ENCODE measurements at regions not wholly inside any gene's neighbourhood (a gene's known extent, or its start where the extent isn't known, plus 50 kb on each side); places are given as distances from the start of the nearest gene placed in this dataset.

DNA sequence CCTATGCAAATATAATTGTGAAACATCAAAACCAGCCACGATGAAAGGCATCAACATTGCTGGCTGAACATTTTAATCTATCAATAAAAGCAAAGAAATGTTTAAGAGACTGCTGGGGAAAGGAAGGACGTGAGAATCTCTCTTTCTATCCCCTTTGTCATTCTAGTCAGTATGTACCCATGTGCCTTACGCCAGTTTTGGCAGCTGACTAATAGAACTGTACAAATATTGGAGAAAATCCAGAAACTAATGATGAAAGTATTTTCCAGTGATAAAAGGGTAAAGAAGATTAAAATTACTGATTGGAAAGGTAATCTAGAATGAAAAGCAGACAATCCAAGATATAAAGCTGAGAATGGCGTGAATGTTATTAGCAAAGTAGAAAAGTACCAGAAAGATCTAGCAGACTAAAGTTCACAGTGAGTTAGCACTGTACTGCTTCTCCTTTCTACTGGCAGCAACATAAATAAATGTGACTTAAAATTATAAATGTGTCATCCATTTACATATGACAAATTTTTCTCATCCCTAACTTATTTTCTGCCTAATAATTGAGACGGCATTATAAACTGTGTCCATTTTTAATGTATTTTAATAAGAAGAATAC lies 401.9 kb upstream of the CNTN4 start:
- DNase-seq = no peak

DNA sequence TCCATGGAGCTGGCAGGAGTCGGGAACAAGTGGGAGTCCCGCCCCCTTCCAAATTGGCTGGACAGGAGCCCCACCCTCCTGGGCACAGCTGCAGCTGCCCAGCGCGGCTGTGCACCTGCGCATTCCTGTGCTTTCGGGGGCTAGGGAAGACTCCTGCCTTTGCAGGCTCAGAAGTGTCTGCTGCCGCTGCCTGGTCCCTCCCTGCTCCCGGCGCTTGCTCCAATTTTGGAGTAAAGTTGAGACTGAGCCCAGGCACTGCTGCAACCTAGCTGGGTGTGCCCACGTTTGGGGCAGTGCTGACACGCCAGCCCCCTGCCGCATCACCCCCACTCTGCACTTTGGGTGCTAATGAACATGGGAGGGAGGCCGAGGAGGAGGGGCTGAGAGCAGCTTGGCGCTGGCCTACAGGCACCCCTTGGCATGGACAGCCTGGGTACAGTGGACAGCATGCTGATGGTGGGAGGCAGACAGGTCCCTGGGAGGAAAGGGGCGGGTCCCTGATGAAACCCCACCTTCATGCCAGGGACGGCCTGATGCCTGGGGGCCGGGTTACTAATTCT lies 399.2 kb upstream of the CNTN4 start:
- DNase-seq = no peak

GRCh38 chr3:1700650-1701049 lies 398.0 kb upstream of the CNTN4 start:
- no peak for DNase-seq

DNA sequence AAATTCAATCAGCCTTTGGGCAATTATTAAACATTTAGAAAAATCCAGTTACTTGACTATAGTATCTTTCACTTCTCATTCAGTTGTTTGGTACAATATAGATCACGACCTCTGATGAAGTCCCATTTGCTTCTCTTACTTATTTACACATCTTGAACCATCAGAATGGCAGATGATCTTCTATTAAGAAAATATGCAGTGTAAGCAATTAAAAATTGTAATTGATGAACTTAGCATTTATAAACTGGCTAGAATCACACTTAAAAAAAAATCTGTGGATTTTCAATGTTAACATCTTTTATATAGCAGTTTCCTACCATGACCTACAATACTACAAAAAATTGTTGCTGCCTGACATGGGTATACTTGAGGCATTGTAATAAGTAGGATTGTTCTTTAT lies 395.5 kb upstream of the CNTN4 start:
- no peak for DNase-seq

DNA sequence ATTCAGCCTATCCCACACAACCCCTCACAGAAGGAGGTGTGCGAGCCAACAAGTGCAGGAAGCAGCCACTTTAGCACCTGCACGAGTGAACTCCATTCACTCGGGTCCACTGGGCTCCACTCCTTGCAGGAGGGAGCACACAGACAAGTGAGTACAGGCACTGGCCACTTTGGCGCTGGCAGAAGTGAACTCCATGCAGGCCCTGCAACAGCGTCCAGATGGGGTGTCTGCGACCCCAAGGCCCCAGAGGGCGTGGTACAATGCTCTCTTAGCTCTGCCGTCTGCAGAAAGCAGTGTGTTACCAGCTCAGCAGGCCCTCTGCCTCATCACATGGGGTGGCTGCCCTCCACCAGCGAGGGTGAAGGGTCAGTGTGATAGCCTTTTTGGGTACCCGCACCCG lies 388.0 kb upstream of the CNTN4 start:
- no peak for DNase-seq

DNA sequence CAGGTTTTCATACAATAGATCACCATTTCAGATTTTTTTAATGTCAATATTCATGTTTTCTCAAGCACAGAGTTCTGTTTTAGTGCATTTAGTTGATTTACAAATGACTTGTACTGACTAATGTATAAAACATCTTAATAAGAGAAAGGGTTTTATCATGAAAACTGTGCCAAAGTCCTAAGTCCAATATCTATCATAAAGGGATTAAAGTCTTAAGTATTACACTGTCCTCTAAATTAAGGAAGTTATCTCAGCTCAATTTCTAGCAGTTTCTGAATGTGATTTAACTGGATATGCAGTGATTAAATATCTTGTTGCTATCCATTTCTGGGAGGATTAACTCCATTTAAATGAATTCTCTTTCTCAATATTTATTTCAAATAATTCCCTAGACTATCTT lies 381.1 kb upstream of the CNTN4 start:
- DNase-seq = no peak

GRCh38 chr3:1723726-1724125 lies 374.9 kb upstream of the CNTN4 start:
- DNase-seq = no peak

- no peak for DNase-seq
Measured at GRCh38 chr3:1726741-1727140, 371.9 kb upstream of the CNTN4 start.

GRCh38 chr3:1727242-1727641 lies 371.4 kb upstream of the CNTN4 start:
- no peak for DNase-seq

DNA sequence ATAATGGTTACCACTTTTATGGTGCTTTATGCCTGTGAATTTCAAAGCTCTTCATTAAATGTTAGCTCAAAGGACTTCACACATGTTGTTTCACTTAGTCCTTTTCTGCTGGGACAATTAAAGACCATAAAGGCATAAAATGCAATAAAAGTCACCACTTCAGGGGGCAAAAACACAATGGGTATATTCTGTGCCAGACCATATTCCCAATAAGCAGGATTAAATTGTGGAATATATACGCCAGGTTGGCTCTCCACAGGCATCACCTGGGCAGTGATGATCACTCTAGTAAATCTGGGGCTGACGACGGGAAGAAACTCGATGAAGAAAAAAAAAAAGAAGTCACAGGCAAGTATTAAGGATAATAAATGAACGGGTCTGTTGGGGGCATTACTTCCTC lies 370.2 kb upstream of the CNTN4 start:
- DNase-seq = no peak

GRCh38 chr3:1734494-1735122 lies 364.1 kb upstream of the CNTN4 start:
- DNase-seq = no peak

DNA sequence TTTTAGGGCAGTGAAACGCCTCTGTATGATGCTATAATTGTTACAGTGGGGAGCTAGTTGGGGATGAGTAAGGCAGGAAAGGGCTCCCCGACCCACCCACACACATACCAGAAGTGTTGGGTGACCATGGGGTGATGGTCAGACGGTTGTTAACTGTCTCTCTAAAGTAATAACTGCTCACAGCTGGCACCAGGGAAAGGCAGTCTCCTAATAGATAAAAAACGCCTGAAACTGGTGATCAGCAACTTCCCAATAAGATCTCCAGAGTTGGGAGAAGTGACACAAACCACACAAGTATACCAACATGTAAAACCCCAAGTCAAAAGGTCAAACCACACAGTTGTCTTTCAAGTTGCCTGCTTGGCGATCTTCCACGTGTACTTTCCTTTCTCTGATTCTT lies 346.5 kb upstream of the CNTN4 start:
- no peak for DNase-seq

GRCh38 chr3:1766384-1766783 lies 332.3 kb upstream of the CNTN4 start:
- DNase-seq = no peak

DNA sequence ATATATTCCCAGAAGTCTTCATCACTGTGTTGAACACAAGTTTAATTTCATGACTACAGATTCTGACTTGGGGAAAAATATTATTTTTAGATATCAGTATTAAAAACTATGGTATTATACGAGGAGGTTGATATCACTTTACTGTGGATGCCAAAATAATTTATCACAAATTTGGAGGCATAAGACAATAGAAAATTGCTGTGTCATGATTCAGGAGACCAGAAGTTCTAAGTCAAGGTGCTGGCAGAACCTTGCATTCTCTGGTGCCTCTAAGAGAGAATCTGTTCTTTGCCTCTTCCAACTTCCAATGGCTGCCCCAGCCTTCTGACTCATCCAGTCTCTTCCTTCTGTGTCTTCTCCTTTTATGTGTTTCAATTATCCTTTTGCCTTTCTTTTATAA lies 325.0 kb upstream of the CNTN4 start:
- no peak for DNase-seq

DNA sequence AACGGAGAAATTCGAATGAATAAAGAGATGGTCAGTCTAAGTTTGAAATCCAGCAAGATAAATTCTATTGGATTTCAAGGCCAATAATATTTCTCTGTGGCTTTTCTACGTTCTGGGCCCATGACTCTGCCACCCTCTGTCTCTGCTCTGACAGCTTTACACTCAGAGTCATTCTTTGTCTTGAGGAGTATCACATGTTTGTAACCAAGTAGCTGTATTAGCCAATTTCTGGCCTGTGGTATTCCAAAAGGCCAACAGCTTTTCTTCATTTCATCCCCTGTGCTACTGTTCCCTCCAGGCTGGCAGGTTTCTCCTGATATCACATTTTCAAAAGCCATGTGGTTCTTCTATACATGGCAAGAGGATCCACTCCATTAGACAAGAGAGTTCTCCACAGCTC lies 324.1 kb upstream of the CNTN4 start:
- no peak for DNase-seq

DNA sequence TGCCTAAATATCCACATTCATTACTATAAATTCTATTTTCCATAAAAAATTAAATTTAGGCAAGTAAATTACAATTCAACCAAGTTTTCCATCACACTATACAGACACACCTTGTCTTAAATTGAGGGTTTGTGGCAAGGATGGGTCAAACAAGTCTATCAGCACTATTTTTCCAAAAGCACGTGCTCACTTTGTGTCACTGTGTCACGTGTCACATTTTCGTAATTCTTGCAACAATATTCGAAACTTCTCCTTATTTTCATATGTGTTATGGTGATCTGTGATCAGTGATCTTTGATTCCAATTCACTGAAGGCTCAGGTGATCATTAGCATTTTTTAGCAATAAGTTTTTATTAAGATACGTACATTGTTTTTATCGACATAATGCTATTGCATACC lies 323.3 kb upstream of the CNTN4 start:
- DNase-seq = no peak

DNA sequence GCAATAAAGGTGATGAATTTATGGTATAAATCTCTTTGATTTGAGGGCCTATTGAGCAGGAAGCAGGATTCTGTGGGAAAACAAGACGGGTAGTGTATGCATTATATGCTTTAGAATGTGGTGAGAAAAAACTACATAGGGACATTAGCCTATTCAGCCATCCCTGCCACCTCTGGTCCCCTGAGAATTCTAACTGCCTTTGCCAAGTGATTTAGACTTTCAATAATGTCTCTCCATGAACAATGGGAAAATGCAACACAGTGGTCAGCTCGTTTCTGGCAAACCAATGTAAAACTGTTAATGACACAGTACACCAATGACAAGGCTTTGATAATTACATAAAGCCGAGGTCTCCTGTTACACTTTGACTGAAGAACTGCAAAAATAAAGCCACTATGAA lies 314.7 kb upstream of the CNTN4 start:
- DNase-seq = no peak

- no peak for DNase-seq
Measured at GRCh38 chr3:1787094-1787493, 311.6 kb upstream of the CNTN4 start.

GRCh38 chr3:1792466-1792865 lies 306.2 kb upstream of the CNTN4 start:
- DNase-seq = no peak

DNA sequence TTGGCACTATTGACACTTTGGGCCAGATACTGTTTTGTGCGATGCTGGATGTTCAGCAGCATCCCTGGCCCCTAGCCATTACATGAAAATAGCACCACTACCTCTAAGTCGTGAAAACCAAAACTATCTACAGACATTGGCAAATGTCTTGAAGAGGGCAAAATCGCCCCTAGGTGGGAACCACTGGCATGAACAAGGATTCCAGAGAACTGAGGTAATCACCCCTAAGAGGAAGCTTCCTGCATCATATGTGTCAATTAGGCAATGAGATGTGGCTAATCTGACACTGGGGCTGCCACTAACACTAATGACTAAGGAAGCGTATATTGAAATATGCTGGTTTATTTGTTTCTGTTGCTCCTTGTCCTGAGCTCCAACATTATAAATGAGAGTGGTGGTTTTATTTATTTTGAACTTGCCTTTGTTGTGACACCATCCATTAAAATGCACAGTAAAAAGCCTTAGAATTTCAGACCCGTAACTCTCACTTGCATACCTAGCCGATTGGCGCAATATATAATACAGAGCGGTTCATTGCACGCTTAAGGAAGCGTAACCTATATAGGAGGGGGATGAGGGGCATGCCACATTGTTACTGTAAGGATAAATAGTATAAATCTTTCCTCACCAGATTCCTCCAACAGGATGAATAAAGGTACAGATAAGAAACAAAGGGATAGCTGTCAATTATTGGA lies 299.8 kb upstream of the CNTN4 start:
- DNase-seq = no peak

DNA sequence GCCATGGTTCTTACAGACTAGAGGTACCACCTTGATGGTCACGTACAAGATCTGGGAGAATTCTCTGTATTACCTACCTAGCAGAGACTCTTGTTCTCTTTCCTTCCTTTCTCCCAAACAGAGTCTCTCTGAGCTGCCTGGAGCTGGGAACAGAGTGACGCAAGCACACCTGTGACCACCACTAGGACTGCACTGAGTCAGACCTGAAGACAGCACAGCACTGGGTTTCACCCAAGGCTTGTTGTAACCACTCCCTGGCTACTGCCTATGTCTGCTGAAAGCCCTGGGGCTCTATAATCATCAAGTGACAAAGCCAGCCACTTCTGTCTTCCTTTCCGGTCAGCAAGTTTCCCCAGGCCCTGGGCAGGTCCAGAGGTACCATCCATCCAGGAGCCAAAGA lies 293.3 kb upstream of the CNTN4 start:
- no peak for DNase-seq

DNA sequence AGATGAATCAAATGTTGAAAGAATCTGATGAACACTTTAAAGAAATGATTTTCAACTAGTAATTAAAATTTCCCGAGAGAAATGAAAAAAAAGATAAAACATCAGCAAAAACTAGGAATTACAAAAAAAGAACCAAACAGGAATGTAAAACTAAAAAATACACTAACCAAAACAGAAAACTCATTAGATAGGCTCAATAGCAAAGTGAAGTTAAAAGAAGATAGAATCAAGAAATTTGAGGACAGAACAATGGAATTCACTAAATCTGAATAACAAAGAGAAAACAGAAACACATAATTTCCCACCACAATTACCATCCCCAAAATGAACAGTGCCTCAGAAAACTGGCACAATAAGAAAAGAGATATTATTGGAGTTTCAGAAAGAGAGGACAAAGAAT lies 290.1 kb upstream of the CNTN4 start:
- no peak for DNase-seq

DNA sequence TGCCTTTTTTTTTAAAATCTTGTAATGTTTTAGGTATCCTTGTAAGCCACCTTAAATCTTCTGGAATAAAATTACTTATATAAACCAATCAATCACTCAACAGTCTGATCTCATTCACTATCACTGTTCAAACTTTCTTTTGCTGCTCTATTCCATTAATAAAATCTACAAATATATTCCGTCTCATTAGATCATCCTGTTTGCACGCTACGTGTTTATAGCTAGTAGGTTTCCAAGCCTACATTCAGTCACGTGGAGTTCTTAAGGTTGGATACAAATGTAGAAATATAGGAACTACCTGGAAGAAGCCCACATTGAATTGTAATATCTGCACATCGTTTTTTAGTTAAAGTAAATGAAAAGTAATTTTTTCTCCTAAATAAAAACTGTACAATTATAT lies 274.8 kb upstream of the CNTN4 start:
- DNase-seq = no peak

GRCh38 chr3:1824359-1824758 lies 274.3 kb upstream of the CNTN4 start:
- DNase-seq = no peak
